Activated CD4-positive, alpha-beta memory T cell treated with anti-CD3 and anti-CD28 coated beads for 36 hours (primary cell): ENCODE measurements at regions not wholly inside any gene's neighbourhood (a gene's known extent, or its start where the extent isn't known, plus 50 kb on each side); places are given as distances from the start of the nearest gene placed in this dataset.

ENCODE experiments used
- CTCF ChIA-PET: fragments of 350-600 bp; sonication (Branson Sonifier 250); formaldehyde crosslinking; loops from one replicate; lab custom pipeline; 2021; ENCODE audit warnings: antibody characterized with exemption, inconsistent platforms; lab: Charles Lee
- POLR2A ChIA-PET: fragments of 350-600 bp; sonication (Branson Sonifier 250); formaldehyde crosslinking; loops from one replicate; lab custom pipeline; 2021; ENCODE audit warnings: antibody characterized with exemption; lab: Charles Lee
- DNase-seq: peaks from one replicate; pipeline ENCODE4 v3.0.0-alpha.2; 2020
- H3K27ac Mint-ChIP-seq: one replicate; pipeline ENCODE4 v1.8.0; 2021; ENCODE audit warnings: mixed read lengths
- H3K27me3 Mint-ChIP-seq: one replicate; pipeline ENCODE4 v1.8.0; 2021; ENCODE audit warnings: mixed read lengths
- H3K36me3 Mint-ChIP-seq: one replicate; pipeline ENCODE4 v1.8.0; 2021; ENCODE audit warnings: mixed read lengths
- H3K4me1 Mint-ChIP-seq: one replicate; pipeline ENCODE4 v1.8.0; 2021; ENCODE audit warnings: low read depth, mixed read lengths
- H3K4me3 Mint-ChIP-seq: one replicate; pipeline ENCODE4 v1.8.0; 2021; ENCODE audit warnings: mild to moderate bottlenecking, mixed read lengths
- H3K9me3 Mint-ChIP-seq: one replicate; pipeline ENCODE4 v1.8.0; 2021; ENCODE audit warnings: mixed read lengths
- intact Hi-C: fragments of 100-400 bp; cut with micrococcal nuclease; formaldehyde crosslinking; loops from one replicate; pipeline ENCODE4 v1.15.1; 2023

DNA sequence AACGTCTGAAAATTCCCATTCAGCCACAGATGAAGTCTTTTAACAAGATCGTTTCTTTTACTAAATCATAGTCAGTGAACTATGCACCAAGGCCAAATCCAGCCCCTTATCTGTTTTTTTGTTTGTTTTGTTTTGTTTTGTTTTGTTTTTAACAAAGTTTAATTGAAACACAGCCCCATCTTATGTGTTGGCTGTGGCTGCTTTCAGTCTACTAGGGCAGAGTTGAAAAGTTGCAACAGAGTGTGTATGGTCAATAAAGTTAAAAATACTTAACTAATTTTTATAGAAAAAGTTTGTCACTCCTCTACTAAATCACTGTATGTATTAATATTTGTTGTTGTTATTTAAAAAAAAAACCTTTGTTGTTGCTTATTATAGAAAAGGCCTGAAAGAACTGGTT lies 137.1 kb downstream of the CAAP1 start:
- Mint-ChIP-seq H3K36me3 (no peaks in the 10 kb centered on the region), H3K9me3 (no peaks in the 10 kb centered on the region), H3K27ac (no peak overlapping the region), H3K27me3 (peaks cover 3% of the 10 kb centered on the region), H3K4me3 (no peak overlapping the region), H3K4me1 (no peaks in the 10 kb centered on the region)
- POLR2A ChIA-PET, result no interaction called here
- DNase-seq, result no peak
- CTCF ChIA-PET, result no interaction called here
- intact Hi-C loops, result no loop called here

DNA sequence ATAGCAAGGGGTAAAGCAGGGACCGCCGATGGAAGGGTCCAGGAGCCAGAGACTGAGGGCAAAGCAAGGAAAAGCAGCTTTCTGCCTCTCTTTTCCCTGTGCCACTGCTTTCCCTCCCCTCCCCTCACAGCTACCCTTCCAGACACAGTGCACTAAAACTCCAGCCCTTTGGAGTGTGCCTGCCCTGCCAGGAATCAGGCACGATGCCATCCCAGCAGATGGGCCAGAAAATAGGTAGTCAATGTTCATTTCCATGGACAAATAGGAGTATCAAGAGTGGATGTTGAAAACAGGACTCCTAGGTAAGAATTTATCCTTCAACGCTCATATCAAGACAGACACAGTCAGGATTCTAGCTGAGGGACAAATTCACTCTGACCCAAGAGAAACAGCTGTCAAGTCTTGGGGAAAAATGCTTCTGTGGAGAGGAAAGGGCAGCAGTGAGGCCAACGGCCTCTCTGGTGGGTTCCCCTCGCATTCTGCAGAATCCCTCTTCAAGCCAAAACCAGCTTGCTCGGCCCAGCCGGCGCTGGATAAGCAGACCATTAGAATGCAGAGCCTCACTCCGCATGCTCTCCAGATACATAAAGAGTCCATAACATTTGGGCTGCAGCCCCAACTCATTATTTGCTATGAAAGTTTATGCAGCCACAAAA lies 138.0 kb downstream of the CAAP1 start:
- Mint-ChIP-seq H3K9me3 (no peaks in the 10 kb centered on the region), H3K27me3 (peaks cover 3% of the 10 kb centered on the region), H3K4me3 (no peak overlapping the region), H3K27ac (no peak overlapping the region), H3K36me3 (no peaks in the 10 kb centered on the region), H3K4me1 (no peaks in the 10 kb centered on the region)
- intact Hi-C loops, result no loop called here
- CTCF ChIA-PET, result no interaction called here
- no peak for DNase-seq
- POLR2A ChIA-PET, result no interaction called here

DNA sequence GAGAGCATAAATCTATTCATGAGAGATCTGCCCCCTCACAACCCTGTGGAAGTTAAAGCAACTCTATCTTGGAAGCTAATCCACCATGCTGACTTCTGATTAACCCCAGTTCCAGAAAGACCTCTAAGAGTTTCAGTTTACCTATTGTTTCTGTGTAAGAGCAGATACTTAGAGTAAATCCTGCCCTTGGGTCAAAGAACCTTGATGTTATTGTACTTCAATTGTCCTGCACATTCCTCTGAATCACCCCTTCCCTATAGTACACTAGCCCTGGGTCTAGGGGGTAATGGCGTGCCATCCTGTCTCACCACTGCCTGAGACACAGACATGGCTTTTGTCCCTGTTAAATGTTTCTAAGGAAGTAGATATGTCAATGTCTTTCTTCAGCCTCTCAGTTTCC lies 138.6 kb downstream of the CAAP1 start:
- H3K27me3 Mint-ChIP-seq, result peaks cover 3% of the 10 kb centered on the region
- no peaks in the 10 kb centered on the region for H3K9me3 Mint-ChIP-seq
- CTCF ChIA-PET, result no interaction called here
- H3K27ac Mint-ChIP-seq, result no peak overlapping the region
- no peaks in the 10 kb centered on the region for H3K36me3 Mint-ChIP-seq
- DNase-seq, result no peak
- H3K4me1 Mint-ChIP-seq, result no peaks in the 10 kb centered on the region
- POLR2A ChIA-PET, result no interaction called here
- intact Hi-C loops, result no loop called here
- H3K4me3 Mint-ChIP-seq, result no peak overlapping the region

DNA sequence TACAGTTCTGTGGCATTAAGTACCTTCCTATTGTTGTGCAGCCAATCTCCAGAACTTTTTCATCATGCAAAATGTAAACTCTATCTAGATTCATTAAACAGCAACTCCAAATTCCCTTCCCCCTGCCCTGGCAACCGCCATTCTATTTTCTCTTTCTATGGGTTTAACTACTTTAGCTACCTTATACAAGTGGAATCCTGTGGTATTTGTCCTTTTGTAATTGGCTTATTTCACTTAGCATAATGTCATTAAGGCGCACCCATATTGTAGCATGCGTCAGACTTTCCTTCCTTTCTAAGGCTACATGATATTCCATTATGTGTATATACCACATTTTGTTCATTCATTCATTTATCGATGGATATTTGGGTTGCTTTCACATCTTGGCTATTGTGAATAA lies 142.4 kb downstream of the CAAP1 start:
- Mint-ChIP-seq H3K36me3 (no peaks in the 10 kb centered on the region), H3K4me1 (no peaks in the 10 kb centered on the region), H3K4me3 (no peak overlapping the region), H3K27ac (no peak overlapping the region), H3K27me3 (peaks cover 2% of the 10 kb centered on the region), H3K9me3 (no peaks in the 10 kb centered on the region)
- POLR2A ChIA-PET, result no interaction called here
- CTCF ChIA-PET, result no interaction called here
- DNase-seq, result no peak
- intact Hi-C loops, result no loop called here

- peaks cover 2% of the 10 kb centered on the region for H3K27me3 Mint-ChIP-seq
- intact Hi-C loops, result loop anchor here (10.0 kb wide), 1 partner anchor 56 kb away; no protein-coding TSS in a partner anchor
- ChIA-PET CTCF (no interaction called here), POLR2A (no interaction called here)
- H3K4me1 Mint-ChIP-seq, result peaks cover 2% of the 10 kb centered on the region
- H3K9me3 Mint-ChIP-seq, result no peaks in the 10 kb centered on the region
- no peak for DNase-seq
- H3K4me3 Mint-ChIP-seq, result no peak overlapping the region
- H3K27ac Mint-ChIP-seq, result no peak overlapping the region
- H3K36me3 Mint-ChIP-seq, result no peaks in the 10 kb centered on the region
These were observed 144.0 kb downstream of the CAAP1 start for GRCh38 chr9:26748449-26749058.

DNA sequence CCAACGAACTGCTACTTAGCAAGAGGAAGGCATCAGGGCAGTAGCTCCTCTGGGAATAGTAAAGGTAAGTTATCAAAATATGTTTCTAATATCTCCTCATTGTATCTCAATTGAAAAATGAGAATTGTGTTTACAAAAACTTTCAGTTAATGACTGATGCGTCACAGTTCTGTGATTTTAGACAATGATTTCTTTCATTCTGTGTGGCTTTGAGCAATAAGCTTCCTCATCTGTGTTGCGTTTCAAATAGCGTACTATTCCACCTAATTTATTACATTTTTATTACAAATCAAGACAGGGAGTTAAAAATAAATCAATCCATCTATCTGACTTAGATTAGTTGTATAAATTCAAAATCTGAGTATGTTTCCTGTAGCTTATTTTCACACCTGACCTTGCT lies 145.0 kb downstream of the CAAP1 start:
- ChIA-PET CTCF (interaction anchor here (0.7 kb wide), 1 partner anchor 94 kb away, joined by 3 read pairs; no protein-coding TSS in a partner anchor), POLR2A (no interaction called here)
- Mint-ChIP-seq H3K27me3 (peaks cover 5% of the 10 kb centered on the region), H3K36me3 (no peaks in the 10 kb centered on the region), H3K4me3 (no peak overlapping the region), H3K4me1 (peaks cover 2% of the 10 kb centered on the region), H3K27ac (no peak overlapping the region), H3K9me3 (no peaks in the 10 kb centered on the region)
- DNase-seq, result no peak
- intact Hi-C loops, result loop anchor here (10.0 kb wide), 1 partner anchor 57 kb away; no protein-coding TSS in a partner anchor

DNA sequence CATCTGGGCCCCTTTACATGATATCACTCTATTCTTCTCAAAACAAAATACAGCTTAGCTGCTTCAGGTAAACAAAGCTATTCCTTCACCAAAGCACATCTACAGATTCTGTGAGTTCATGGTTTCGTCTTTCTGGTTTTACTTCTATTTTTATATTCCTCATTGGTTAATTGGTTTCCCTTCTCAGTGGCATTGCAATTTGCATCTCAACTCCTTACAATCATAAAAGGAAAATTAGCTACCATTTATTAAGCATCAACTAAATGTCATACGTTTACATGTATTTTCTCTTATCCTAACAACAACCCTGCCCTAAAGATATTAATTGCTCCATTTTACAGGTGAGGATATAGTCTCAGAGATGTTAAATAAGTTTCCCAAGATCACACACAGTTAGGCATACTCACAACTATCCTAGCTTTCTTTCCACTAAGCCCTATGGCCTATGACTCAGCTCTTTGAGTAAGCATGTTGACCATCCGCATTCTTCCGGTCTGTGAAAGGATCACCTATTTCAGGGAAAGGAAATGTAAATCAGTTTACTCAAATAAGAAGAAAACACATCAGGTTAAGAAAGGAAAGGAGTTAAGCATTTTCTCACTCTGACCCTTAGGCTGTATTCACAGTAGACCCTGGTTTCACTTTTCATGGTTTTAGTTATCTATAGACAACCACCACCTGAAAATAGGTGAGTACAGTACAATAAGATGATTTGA lies 146.1 kb downstream of the CAAP1 start:
- H3K27ac Mint-ChIP-seq, result no peak overlapping the region
- no peak for DNase-seq
- ChIA-PET CTCF (interaction anchor here (0.7 kb wide), 1 partner anchor 95 kb away, joined by 3 read pairs; no protein-coding TSS in a partner anchor), POLR2A (no interaction called here)
- H3K27me3 Mint-ChIP-seq, result peaks cover 3% of the 10 kb centered on the region
- peaks cover 2% of the 10 kb centered on the region for H3K4me1 Mint-ChIP-seq
- H3K9me3 Mint-ChIP-seq, result no peaks in the 10 kb centered on the region
- no peak overlapping the region for H3K4me3 Mint-ChIP-seq
- no peaks in the 10 kb centered on the region for H3K36me3 Mint-ChIP-seq
- intact Hi-C loops, result loop anchor here (10.0 kb wide), 1 partner anchor 58 kb away; no protein-coding TSS in a partner anchor

DNA sequence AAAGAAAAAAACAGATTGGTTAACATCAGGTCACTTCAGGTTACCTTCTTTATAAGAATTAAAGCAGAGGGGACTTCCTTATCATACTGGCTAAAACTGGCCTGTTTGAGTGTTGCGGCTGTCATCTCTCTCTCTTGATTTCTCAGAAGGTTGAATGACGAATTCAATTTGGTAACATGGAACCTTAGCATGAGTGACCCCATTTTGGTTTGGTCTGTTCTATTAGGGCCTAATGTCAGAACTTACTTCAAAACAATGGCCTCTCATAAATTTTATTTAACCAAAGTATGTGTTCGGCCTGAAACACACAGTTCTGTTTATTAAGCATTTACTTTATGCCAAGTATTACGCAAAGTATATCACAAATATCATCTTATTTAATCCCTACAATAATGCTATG lies 147.5 kb downstream of the CAAP1 start:
- Mint-ChIP-seq H3K27me3 (peaks cover 5% of the 10 kb centered on the region), H3K36me3 (no peaks in the 10 kb centered on the region), H3K27ac (no peak overlapping the region), H3K4me3 (no peak overlapping the region), H3K9me3 (no peaks in the 10 kb centered on the region), H3K4me1 (peaks cover 2% of the 10 kb centered on the region)
- ChIA-PET POLR2A (no interaction called here), CTCF (no interaction called here)
- intact Hi-C loops, result loop anchor here (10.0 kb wide), 1 partner anchor 60 kb away; no protein-coding TSS in a partner anchor
- DNase-seq, result no peak

DNA sequence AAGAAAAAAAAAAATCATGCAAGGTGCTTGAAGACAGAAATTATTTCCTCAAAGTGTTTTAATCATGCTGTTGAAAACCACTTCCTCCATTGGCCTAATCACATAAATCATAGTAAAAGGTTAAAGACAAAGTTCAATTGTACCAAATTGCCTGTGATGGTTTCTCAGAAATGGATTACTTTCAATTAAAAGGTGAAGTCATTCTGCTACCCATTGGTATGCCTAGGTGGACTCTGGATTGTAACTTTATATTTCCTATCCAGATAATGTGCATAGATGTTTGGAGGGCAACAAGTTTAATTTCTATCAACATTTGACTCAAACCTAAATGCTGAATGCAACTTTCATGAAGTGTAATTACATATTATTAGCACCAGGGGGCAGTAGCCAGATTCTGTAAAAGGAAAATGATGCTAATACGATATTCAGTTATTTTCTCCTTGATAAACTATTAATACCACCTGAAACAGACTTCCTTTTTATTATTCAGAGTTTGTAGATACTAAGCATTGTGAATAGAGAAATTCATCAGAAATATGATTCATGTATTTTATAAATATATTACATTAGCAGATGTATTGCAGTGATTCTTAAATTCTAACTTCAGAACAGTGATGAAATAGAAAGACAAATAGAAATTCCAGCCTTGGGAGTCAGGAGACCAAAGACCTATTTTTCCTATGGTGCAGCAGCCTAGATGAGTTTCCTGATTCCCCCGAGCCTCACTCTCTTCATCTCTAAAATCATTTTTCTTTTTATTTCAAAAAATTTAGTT lies 148.2 kb downstream of the CAAP1 start:
- H3K4me1 Mint-ChIP-seq, result peaks cover 2% of the 10 kb centered on the region
- ChIA-PET POLR2A (no interaction called here), CTCF (no interaction called here)
- no peak overlapping the region for H3K27ac Mint-ChIP-seq
- intact Hi-C loops, result loop anchor here (1.0 to 10.0 kb wide), 4 partner anchors 60 to 532 kb away; no protein-coding TSS in a partner anchor
- H3K4me3 Mint-ChIP-seq, result no peak overlapping the region
- no peak for DNase-seq
- peaks cover 5% of the 10 kb centered on the region for H3K27me3 Mint-ChIP-seq
- peaks cover under 1% of the 10 kb centered on the region for H3K9me3 Mint-ChIP-seq
- no peaks in the 10 kb centered on the region for H3K36me3 Mint-ChIP-seq

DNA sequence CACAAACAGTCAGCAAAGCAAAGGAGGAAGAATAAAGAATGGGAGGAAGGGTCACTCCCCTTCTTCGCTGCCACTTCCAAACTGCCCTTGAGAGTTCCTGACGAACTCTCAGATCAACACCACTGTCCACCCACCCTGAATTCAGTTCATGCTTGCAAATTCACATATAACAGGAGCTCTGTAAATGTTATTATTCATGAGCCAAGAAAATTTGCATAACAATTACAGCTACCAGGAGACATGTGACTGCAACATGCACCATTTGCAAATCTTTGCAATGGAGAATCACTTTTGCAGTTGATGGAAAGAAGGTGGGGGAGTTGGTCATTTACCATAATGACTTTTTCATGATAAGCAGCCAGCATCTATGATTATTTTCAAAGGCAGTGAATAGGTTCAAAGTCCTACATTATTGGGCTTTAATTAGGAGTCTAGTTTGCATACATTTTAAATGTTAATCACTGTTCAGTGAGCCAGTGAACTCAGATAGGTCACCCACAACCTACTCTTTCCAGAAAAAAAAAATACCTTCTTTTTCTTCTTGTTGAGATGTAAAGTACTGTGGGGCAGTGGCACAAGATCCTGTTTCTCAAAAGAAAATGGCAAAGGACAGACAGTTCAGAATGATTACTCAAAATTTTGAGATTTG lies 149.7 kb downstream of the CAAP1 start:
- DNase-seq, result no peak
- POLR2A ChIA-PET, result no interaction called here
- Mint-ChIP-seq H3K4me3 (no peak overlapping the region), H3K27ac (no peak overlapping the region), H3K36me3 (no peaks in the 10 kb centered on the region), H3K27me3 (peaks cover 7% of the 10 kb centered on the region), H3K4me1 (peaks cover 2% of the 10 kb centered on the region), H3K9me3 (peaks cover 11% of the 10 kb centered on the region)
- intact Hi-C loops, result loop anchor here (10.0 kb wide), 1 partner anchor 62 kb away; no protein-coding TSS in a partner anchor
- CTCF ChIA-PET, result no interaction called here

DNA sequence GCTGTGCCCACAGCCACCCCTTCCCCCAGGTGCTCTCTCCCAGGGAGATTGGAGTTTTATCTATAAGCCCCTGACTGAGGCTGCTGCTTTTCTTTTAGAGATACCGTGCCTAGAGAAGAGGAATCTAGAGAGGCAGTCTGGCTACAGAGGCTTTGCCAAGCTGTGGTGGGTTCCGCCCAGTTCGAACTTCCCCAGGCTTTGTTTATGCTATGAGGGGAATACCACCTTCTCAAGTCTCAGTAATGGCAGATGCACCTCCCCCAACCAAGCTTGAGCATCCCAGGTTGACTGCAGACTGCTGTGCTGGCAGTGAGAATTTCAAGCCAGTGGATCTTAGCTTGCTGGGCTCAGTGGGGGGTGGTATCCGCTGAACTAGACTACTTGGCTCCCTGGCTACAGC lies 157.4 kb downstream of the CAAP1 start:
- H3K9me3 Mint-ChIP-seq, result peaks cover 29% of the 10 kb centered on the region

More for the DNA sequence above, 157.4 kb downstream of the CAAP1 start:
- intact Hi-C loops, result no loop called here
- H3K4me3 Mint-ChIP-seq, result no peak overlapping the region
- peaks cover 13% of the 10 kb centered on the region for H3K27me3 Mint-ChIP-seq
- CTCF ChIA-PET, result no interaction called here
- no peak for DNase-seq
- H3K4me1 Mint-ChIP-seq, result no peaks in the 10 kb centered on the region
- POLR2A ChIA-PET, result no interaction called here
- no peak overlapping the region for H3K27ac Mint-ChIP-seq
- H3K36me3 Mint-ChIP-seq, result peaks cover 1% of the 10 kb centered on the region
